EL (cell line): ENCODE measurements at regions not wholly inside any gene's neighbourhood (a gene's known extent, or its start where the extent isn't known, plus 50 kb on each side); places are given as distances from the start of the nearest gene placed in this dataset.

Source experiments
- DNase-seq: peaks from one replicate; pipeline ENCODE4 v3.0.0-alpha.2; 2016

GRCh38 chr11:92768121-92768840 is 201.2 kb upstream of the MTNR1B start:
- DNase-seq, result no peak

- no peak for DNase-seq
These were observed 200.3 kb upstream of the MTNR1B start for GRCh38 chr11:92769112-92769511.

GRCh38 chr11:92770419-92770818 is 199.0 kb upstream of the MTNR1B start:
- no peak for DNase-seq

GRCh38 chr11:92770981-92771380 is 198.5 kb upstream of the MTNR1B start:
- DNase-seq, result no peak

- DNase-seq, result no peak
These were observed 197.8 kb upstream of the MTNR1B start for GRCh38 chr11:92771701-92772100.

- no peak for DNase-seq
These were observed 194.3 kb upstream of the MTNR1B start for GRCh38 chr11:92775003-92775676.

- DNase-seq, result peak; percentile 41
These were observed 192.8 kb upstream of the MTNR1B start for GRCh38 chr11:92776676-92777075.

- no peak for DNase-seq
These were observed 189.7 kb upstream of the MTNR1B start for GRCh38 chr11:92779746-92780145.

- no peak for DNase-seq
These were observed 188.3 kb upstream of the MTNR1B start for GRCh38 chr11:92781151-92781550.

GRCh38 chr11:92782806-92783205 is 186.6 kb upstream of the MTNR1B start:
- no peak for DNase-seq

- DNase-seq, result no peak
These were observed 185.1 kb upstream of the MTNR1B start for GRCh38 chr11:92784331-92784730.

GRCh38 chr11:92787638-92788037 is 181.8 kb upstream of the MTNR1B start:
- no peak for DNase-seq

- DNase-seq, result no peak
These were observed 179.7 kb upstream of the MTNR1B start for GRCh38 chr11:92789761-92790160.

GRCh38 chr11:92790366-92790765 is 179.1 kb upstream of the MTNR1B start:
- DNase-seq, result no peak

- no peak for DNase-seq
These were observed 178.4 kb upstream of the MTNR1B start for GRCh38 chr11:92790926-92791616.

- no peak for DNase-seq
These were observed 177.6 kb upstream of the MTNR1B start for GRCh38 chr11:92791886-92792285.

- no peak for DNase-seq
These were observed 176.3 kb upstream of the MTNR1B start for GRCh38 chr11:92793189-92793588.

- DNase-seq, result no peak
These were observed 174.7 kb upstream of the MTNR1B start for GRCh38 chr11:92794783-92795182.

- DNase-seq, result no peak
These were observed 172.7 kb upstream of the MTNR1B start for GRCh38 chr11:92796744-92797143.

GRCh38 chr11:92797874-92798273 is 171.6 kb upstream of the MTNR1B start:
- no peak for DNase-seq

- DNase-seq, result no peak
These were observed 167.8 kb upstream of the MTNR1B start for GRCh38 chr11:92801685-92802084.

GRCh38 chr11:92802644-92803043 is 166.8 kb upstream of the MTNR1B start:
- DNase-seq, result no peak

- DNase-seq, result no peak
These were observed 166.1 kb upstream of the MTNR1B start for GRCh38 chr11:92803391-92803790.

GRCh38 chr11:92804388-92804966 is 165.0 kb upstream of the MTNR1B start:
- no peak for DNase-seq
